WERI-Rb-1 (cell line): ENCODE measurements at regions not wholly inside any gene's neighbourhood (a gene's known extent, or its start where the extent isn't known, plus 50 kb on each side); places are given as distances from the start of the nearest gene placed in this dataset.

Source experiments
- DNase-seq: peaks from one replicate; pipeline ENCODE4 v3.0.0-alpha.2; 2020
- H3K27ac ChIP-seq: fragments of 250-450 bp; sonication (Bioruptor Pico); 2 replicates; pipeline ENCODE4 v1.5.1; 2020; ENCODE audit warnings: mild to moderate bottlenecking, moderate library complexity
- H3K27me3 ChIP-seq: fragments of 250-450 bp; sonication (Bioruptor Pico); 2 replicates; pipeline ENCODE4 v1.5.1; 2021; ENCODE audit warnings: mild to moderate bottlenecking, low read depth, moderate library complexity; ENCODE audit not compliant: insufficient read depth, severe bottlenecking
- H3K36me3 ChIP-seq: fragments of 250-450 bp; sonication (Bioruptor Pico); 2 replicates; pipeline ENCODE4 v1.5.1; 2020; ENCODE audit warnings: mild to moderate bottlenecking, moderate library complexity
- H3K4me3 ChIP-seq: 2 replicates; pipeline ENCODE4 v1.5.1; 2011; ENCODE audit warnings: low read depth, mild to moderate bottlenecking, control low read depth, low read length
- H3K9me3 ChIP-seq: fragments of 250-450 bp; sonication (Bioruptor Pico); 2 replicates; pipeline ENCODE4 v1.5.1; 2021; ENCODE audit warnings: mild to moderate bottlenecking, moderate library complexity; ENCODE audit not compliant: severe bottlenecking
- CTCF ChIP-seq: IDR thresholded peaks from 2 replicates; pipeline ENCODE4 v1.5.1; 2011; ENCODE audit warnings: low read depth, mild to moderate bottlenecking, control low read depth, inconsistent platforms, low read length

- no peak for TF ChIP-seq CTCF
- peaks cover 15% of the 10 kb centered on the region for H3K27me3 ChIP-seq
- H3K9me3 ChIP-seq, result no peaks in the 10 kb centered on the region
- DNase-seq, result no peak
- no peak overlapping the region for H3K4me3 ChIP-seq
- no peaks in the 10 kb centered on the region for H3K36me3 ChIP-seq
- no peak overlapping the region for H3K27ac ChIP-seq
These were observed 298.1 kb upstream of the THBS1 start for GRCh38 chr15:39282663-39283208.

GRCh38 chr15:39283531-39283930 lies 297.3 kb upstream of the THBS1 start:
- no peak for TF ChIP-seq CTCF
- no peak for DNase-seq
- peaks cover 15% of the 10 kb centered on the region for H3K27me3 ChIP-seq
- H3K36me3 ChIP-seq, result no peaks in the 10 kb centered on the region
- no peak overlapping the region for H3K4me3 ChIP-seq
- no peak overlapping the region for H3K27ac ChIP-seq
- H3K9me3 ChIP-seq, result no peaks in the 10 kb centered on the region

GRCh38 chr15:39285071-39285470 lies 295.8 kb upstream of the THBS1 start:
- no peak for DNase-seq
- H3K27me3 ChIP-seq, result peaks cover 15% of the 10 kb centered on the region
- H3K27ac ChIP-seq, result no peak overlapping the region
- no peak overlapping the region for H3K4me3 ChIP-seq
- no peak for TF ChIP-seq CTCF
- H3K9me3 ChIP-seq, result no peaks in the 10 kb centered on the region
- H3K36me3 ChIP-seq, result no peaks in the 10 kb centered on the region

GRCh38 chr15:39285663-39286062 lies 295.2 kb upstream of the THBS1 start:
- DNase-seq, result no peak
- TF ChIP-seq CTCF, result no peak
- no peaks in the 10 kb centered on the region for H3K9me3 ChIP-seq
- no peak overlapping the region for H3K4me3 ChIP-seq
- no peak overlapping the region for H3K27ac ChIP-seq
- H3K36me3 ChIP-seq, result no peaks in the 10 kb centered on the region
- peaks cover 15% of the 10 kb centered on the region for H3K27me3 ChIP-seq

- H3K36me3 ChIP-seq, result no peaks in the 10 kb centered on the region
- DNase-seq, result no peak
These were observed 294.2 kb upstream of the THBS1 start for GRCh38 chr15:39286706-39287105.

More at GRCh38 chr15:39286706-39287105, 294.2 kb upstream of the THBS1 start:
- Histone ChIP-seq H3K4me3 (no peak overlapping the region), H3K27me3 (peaks cover 15% of the 10 kb centered on the region), H3K9me3 (no peaks in the 10 kb centered on the region), H3K27ac (no peak overlapping the region)
- no peak for TF ChIP-seq CTCF
